DND-41 (cell line): ENCODE measurements at regions not wholly inside any gene's neighbourhood (a gene's known extent, or its start where the extent isn't known, plus 50 kb on each side); places are given as distances from the start of the nearest gene placed in this dataset.

Experiments
- CTCF ChIP-seq: IDR thresholded peaks from 2 replicates; pipeline ENCODE4 v1.5.1; 2012; ENCODE audit warnings: borderline replicate concordance, low read length, moderate library complexity, mild to moderate bottlenecking; ENCODE audit not compliant: poor library complexity, severe bottlenecking; ENCODE audit errors: extremely low read depth
- EZH2 ChIP-seq: IDR thresholded peaks from 3 replicates; pipeline ENCODE4 v1.6.1; 2012; ENCODE audit warnings: borderline replicate concordance, low read depth, mild to moderate bottlenecking, moderate library complexity, low read length, inconsistent platforms; ENCODE audit not compliant: severe bottlenecking

- TF ChIP-seq EZH2, result no peak
- TF ChIP-seq CTCF, result no peak
Measured at GRCh38 chr3:137958636-137959035, 51.3 kb upstream of the CLDN18 start.
